ENCODE measurements at regions not wholly inside any gene's neighbourhood (a gene's known extent, or its start where the extent isn't known, plus 50 kb on each side); places are given as distances from the start of the nearest gene placed in this dataset.

DNA sequence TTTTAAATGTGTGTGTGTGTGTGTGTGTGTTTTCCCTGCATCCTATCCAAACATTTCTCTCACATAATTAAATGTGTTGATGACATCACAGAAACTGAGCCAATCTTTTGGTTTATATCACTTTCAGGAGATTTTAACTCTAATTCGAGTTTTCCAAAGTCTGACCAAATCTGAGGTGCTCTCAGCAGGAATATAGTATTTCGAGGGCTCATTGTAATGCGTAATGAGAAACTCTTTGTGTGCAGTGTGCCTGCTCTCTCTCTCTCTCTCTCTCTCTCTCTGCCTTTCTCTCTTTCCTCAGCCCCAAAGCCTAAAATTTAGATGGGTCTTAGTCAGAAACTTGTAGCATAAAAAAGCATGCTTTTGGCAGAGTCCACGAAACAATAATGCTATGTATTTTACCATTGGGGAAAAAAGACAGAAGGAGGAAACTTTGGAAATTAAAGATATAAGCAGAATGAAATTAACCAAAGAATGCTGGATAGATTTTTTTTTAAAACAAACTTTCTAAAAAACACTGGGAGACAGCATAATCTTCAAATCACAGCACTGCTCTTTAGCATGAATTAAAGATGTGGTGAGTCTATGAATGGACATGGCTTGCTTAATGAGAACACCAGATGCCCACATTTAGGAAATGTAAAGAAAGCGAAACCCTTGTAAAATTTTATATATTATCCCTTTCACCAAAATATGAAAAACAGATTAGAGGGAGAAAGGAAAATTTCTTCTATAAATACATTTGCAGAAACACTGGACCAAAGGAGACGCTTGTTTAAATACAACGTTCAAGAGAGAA lies 206.8 kb upstream of the HABP2 start:
- Histone ChIP-seq H3K4me3 (ENCODE audit: low read length) (no peak overlapping the region), H3K9ac (ENCODE audit: low read length) (no peak overlapping the region), H3K4me2 (ENCODE audit: low read length) (no peak overlapping the region), H3K9me3 (ENCODE audit: low read length) (no peaks in the 10 kb centered on the region), H3K9me2 (ENCODE audit: insufficient read depth, low read length) (no peaks in the 10 kb centered on the region), H3K79me2 (replicated peaks; ENCODE audit: insufficient read depth, low read length) (no peaks in the 10 kb centered on the region), H4K20me1 (ENCODE audit: insufficient read depth) (no peaks in the 10 kb centered on the region), H3F3A (ENCODE audit: insufficient read depth, low read length, poor library complexity, severe bottlenecking) (no peaks in the 10 kb centered on the region), H3K27me3 (ENCODE audit: insufficient read depth, low read depth, low read length) (no peaks in the 10 kb centered on the region), H2AFZ (ENCODE audit: low read depth, low read length) (no peak overlapping the region), H3K27ac (ENCODE audit: low read length) (no peak overlapping the region), H3K36me3 (ENCODE audit: insufficient read depth, low read length) (no peaks in the 10 kb centered on the region)
- TF ChIP-seq EP300 (conservative IDR thresholded peaks at IDR 0.05; ENCODE audit: poor library complexity, severe bottlenecking) (no peak), MXI1 (conservative IDR thresholded peaks at IDR 0.05; ENCODE audit: poor library complexity, severe bottlenecking) (no peak), TAF1 (IDR thresholded peaks at IDR 0.05; ENCODE audit: low read depth) (no peak), RAD21 (conservative IDR thresholded peaks at IDR 0.05) (no peak), EZH2 (IDR thresholded peaks at IDR 0.05; ENCODE audit: borderline replicate concordance, insufficient read depth, low read length, poor library complexity, severe bottlenecking) (no peak), POLR2AphosphoS5 (IDR thresholded peaks at IDR 0.05) (no peak), SMC3 (conservative IDR thresholded peaks at IDR 0.05; ENCODE audit: poor library complexity) (no peak)
- TF ChIP-seq, protein P1, sequence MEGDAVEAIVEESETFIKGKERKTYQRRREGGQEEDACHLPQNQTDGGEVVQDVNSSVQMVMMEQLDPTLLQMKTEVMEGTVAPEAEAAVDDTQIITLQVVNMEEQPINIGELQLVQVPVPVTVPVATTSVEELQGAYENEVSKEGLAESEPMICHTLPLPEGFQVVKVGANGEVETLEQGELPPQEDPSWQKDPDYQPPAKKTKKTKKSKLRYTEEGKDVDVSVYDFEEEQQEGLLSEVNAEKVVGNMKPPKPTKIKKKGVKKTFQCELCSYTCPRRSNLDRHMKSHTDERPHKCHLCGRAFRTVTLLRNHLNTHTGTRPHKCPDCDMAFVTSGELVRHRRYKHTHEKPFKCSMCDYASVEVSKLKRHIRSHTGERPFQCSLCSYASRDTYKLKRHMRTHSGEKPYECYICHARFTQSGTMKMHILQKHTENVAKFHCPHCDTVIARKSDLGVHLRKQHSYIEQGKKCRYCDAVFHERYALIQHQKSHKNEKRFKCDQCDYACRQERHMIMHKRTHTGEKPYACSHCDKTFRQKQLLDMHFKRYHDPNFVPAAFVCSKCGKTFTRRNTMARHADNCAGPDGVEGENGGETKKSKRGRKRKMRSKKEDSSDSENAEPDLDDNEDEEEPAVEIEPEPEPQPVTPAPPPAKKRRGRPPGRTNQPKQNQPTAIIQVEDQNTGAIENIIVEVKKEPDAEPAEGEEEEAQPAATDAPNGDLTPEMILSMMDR (IDR thresholded peaks at IDR 0.05; ENCODE audit: poor library complexity, severe bottlenecking) = no peak
- TF ChIP-seq, protein P2, sequence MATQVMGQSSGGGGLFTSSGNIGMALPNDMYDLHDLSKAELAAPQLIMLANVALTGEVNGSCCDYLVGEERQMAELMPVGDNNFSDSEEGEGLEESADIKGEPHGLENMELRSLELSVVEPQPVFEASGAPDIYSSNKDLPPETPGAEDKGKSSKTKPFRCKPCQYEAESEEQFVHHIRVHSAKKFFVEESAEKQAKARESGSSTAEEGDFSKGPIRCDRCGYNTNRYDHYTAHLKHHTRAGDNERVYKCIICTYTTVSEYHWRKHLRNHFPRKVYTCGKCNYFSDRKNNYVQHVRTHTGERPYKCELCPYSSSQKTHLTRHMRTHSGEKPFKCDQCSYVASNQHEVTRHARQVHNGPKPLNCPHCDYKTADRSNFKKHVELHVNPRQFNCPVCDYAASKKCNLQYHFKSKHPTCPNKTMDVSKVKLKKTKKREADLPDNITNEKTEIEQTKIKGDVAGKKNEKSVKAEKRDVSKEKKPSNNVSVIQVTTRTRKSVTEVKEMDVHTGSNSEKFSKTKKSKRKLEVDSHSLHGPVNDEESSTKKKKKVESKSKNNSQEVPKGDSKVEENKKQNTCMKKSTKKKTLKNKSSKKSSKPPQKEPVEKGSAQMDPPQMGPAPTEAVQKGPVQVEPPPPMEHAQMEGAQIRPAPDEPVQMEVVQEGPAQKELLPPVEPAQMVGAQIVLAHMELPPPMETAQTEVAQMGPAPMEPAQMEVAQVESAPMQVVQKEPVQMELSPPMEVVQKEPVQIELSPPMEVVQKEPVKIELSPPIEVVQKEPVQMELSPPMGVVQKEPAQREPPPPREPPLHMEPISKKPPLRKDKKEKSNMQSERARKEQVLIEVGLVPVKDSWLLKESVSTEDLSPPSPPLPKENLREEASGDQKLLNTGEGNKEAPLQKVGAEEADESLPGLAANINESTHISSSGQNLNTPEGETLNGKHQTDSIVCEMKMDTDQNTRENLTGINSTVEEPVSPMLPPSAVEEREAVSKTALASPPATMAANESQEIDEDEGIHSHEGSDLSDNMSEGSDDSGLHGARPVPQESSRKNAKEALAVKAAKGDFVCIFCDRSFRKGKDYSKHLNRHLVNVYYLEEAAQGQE (IDR thresholded peaks at IDR 0.05; ENCODE audit: borderline replicate concordance) = no peak

DNA sequence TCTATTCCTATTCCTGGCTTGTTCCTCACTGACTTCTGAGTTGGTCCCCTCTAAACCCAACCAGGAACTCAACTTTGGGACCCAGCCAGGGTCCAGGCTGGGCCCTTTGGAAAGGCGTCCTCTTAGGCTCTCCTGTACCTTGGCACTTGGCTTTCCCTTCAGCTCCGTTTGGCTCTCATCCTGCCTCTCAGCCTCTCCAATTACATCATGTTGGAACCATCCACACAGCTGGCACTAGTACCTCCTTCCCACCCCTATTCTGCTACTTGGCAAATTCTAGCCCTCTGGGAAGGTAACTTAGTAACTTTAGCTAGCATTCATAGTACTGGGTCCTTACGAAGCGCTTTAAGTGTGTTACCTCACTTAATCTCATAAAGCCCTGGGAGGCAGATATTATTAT lies 205.3 kb upstream of the HABP2 start:
- no peaks in the 10 kb centered on the region for H3K27me3 ChIP-seq (ENCODE audit: insufficient read depth, low read depth, low read length)
- no peaks in the 10 kb centered on the region for H3K9me2 ChIP-seq (ENCODE audit: insufficient read depth, low read length)
- TF ChIP-seq SMC3 (conservative IDR thresholded peaks at IDR 0.05; ENCODE audit: poor library complexity) (no peak), POLR2AphosphoS5 (IDR thresholded peaks at IDR 0.05) (no peak), TAF1 (IDR thresholded peaks at IDR 0.05; ENCODE audit: low read depth) (no peak), RAD21 (conservative IDR thresholded peaks at IDR 0.05) (no peak), MXI1 (conservative IDR thresholded peaks at IDR 0.05; ENCODE audit: poor library complexity, severe bottlenecking) (no peak), EP300 (conservative IDR thresholded peaks at IDR 0.05; ENCODE audit: poor library complexity, severe bottlenecking) (no peak)
- TF ChIP-seq, protein P2 (IDR thresholded peaks at IDR 0.05; ENCODE audit: borderline replicate concordance) = no peak
- no peaks in the 10 kb centered on the region for H4K20me1 ChIP-seq (ENCODE audit: insufficient read depth)
- H2AFZ ChIP-seq (ENCODE audit: low read depth, low read length) = no peak overlapping the region
- H3K9me3 ChIP-seq (ENCODE audit: low read length) = no peaks in the 10 kb centered on the region
- H3K27ac ChIP-seq (ENCODE audit: low read length) = no peak overlapping the region
- no peak overlapping the region for H3K4me2 ChIP-seq (ENCODE audit: low read length)
- no peak overlapping the region for H3K9ac ChIP-seq (ENCODE audit: low read length)
- no peak overlapping the region for H3K4me3 ChIP-seq (ENCODE audit: low read length)
- no peaks in the 10 kb centered on the region for H3K79me2 ChIP-seq (replicated peaks; ENCODE audit: insufficient read depth, low read length)
- no peaks in the 10 kb centered on the region for H3K36me3 ChIP-seq (ENCODE audit: insufficient read depth, low read length)
- H3F3A ChIP-seq (ENCODE audit: insufficient read depth, low read length, poor library complexity, severe bottlenecking) = no peaks in the 10 kb centered on the region
